CD4-positive, alpha-beta T cell treated with Interleukin-17A for 4 hours (primary cell): ENCODE measurements at regions not wholly inside any gene's neighbourhood (a gene's known extent, or its start where the extent isn't known, plus 50 kb on each side); places are given as distances from the start of the nearest gene placed in this dataset.
A peak's percentile ranks its signal among the peaks of the same experiment; 100 is the strongest.

Source experiments
- DNase-seq: peaks from one replicate; pipeline ENCODE4 v3.0.0-alpha.2; 2020; ENCODE audit warnings: mixed read lengths

DNA sequence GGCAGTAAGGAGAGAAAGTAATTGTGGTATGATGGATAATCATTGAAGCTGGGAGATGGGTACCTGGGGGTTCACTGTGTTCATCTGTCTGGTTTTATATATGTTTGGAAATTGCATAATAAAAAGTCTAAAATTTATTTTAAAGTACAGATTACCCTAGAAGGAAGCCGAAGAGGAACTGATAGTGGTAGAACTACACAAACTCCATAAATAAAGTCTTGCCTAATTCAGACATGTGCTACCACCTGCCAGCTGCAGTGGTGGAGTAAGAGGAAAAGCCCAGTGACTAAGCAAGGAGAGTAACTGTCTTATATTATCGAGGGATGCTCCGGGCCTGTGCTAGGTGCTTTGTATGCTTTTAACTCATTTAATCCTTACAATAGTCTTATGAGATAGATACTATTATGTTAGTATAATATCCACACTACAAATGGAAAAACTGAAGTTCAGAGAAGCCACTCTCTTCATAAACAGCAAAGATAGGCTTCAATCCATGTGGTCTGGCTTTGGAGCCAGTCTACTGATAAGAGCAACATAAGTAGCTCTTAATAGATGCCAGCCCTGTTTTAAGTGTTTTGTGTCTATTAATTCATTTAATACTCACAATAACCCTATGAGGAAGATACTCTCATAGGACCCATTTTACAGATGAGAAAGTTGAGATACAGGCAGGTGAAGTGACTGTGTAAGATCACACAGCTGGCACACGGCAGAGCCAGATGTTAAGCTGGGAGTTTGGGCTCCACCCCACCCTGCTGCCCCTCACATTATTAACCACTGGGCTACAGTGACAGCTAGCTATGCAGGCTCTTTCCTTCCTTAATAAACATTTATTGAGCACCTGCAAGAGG, 56.8 kb upstream of the HNRNPU start:
- DNase-seq, result no peak

DNA sequence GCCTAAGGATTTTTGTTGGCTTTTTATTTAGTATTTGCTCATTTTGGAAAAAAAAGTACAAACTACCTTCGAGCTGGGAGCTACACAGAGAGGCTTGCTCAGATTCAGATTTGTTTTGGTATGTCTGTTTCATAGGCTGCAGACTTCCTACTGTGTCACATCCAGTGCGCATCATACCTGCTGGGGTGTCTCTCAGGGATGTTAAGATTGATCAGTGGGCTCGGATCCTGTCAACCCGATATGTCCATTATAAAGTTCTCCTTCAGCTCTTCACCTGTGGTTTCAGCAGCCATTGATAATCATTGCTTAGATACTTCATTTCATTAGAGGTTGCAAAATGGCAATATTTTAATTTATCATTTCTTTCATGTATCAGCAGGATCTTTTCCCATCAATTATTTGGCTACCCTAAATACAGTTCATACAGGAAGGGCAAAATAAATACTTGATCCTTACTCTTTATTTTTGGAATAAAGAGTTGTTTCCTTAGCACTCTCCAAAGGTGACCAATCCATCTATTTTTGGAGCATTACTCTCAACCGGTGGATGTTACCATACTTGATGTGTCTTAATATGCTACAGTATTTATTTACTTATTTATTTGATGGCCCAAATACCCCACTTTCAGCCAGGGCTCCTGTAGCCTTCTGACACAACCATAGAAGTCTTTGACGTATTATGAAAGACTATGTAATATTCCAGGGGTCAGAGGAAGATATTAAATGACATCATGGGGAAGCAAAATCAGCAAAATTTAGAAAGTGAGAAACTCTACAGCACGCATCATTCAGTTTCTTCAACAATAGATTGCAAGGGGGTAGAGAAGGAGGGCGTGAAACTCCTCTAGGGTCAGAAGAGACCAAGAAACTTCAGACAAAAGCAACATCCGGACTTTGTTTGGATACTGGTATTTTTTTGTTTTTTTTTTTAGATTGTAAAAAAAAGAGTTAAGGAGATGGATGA, 55.3 kb upstream of the HNRNPU start:
- DNase-seq, result peak; percentile 6

DNA sequence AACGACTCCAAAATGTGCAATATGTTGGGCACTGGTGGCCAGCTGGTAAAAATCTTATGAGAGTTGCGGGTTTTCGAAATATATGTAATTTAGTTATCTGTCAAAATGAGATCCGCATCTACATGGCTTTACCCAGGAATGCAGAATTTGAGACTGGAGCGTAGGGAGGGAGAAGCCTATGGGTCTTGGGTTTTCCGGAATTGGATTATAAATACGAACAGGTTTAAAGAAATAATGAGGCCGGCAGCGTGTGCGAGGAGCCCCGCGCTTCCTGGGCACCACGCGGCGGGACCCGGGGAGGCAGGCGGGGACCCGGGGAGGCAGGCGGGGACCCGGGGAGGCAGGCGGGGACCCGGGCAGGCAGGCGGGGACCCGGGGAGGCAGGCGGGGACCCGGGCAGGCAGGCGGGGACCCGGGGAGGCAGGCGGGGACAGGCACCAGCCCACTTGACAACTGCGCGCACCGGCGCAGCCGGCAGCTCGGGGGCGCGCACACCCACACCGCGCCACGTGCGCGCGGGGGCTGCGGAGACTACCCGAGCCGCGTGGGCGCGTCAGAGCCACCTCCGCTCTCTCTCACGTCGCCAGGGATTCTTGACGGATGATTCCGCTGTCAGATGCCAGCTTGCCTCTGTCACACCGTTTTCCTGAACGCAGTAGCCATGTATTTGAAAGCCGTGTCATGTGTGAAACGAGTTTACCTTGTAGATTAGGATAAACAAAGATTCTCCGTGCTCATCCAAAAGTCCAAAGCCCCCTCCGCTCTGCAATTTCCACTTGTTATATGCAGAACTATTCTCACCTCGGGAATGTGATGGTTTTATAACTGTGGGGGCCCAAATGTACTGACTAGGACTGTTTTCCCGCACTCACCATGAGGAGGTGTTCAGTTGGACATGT, 54.3 kb upstream of the HNRNPU start:
- peak; percentile 80 for DNase-seq

DNA sequence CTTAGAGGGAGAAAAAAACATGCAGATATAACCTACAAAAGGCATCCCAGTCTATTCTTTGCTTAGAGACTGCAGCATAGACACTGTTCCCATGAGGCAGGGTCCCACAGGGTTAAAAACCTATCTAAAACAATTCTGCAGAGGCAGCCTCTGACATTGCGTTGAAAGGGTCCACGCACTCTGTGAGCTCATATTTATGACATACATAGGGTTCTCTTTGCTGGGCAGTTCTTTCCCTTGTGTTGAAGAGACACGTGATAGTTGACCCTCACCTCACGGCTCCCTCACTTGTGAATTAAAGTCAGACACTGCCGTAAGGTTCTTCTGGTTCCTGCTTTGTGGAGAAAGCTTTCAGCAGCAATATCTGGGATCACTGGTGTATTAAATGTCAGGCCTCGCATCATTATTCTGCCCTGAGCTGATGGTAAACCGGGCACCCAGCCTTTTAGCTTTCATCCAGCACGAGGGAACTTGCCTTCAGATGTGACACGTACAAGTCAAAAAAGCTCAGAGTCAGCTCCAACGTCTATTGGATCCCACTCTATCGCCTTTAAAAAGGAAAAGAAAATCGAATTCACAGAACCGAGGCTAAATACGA, 52.8 kb upstream of the HNRNPU start:
- DNase-seq, result no peak

DNA sequence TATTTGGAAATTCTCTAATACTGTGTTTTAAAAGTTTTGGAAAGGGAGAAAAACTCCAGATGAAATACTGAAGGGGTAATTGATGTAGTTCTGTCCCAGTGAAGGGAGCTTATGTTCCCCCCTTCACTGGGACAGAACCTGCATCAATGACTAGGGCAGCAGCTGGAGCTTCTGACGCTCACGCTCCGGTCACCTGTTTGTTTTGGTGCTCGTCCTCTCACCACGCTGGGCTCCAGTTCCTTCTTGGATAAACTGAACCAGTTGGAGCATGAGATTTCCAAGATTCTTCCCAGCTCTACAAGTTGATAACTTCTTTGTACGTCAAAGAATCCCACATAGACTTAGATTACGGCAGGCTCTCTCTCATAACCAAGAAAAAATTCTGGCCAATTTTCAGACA, 51.4 kb upstream of the HNRNPU start:
- no peak for DNase-seq

DNA sequence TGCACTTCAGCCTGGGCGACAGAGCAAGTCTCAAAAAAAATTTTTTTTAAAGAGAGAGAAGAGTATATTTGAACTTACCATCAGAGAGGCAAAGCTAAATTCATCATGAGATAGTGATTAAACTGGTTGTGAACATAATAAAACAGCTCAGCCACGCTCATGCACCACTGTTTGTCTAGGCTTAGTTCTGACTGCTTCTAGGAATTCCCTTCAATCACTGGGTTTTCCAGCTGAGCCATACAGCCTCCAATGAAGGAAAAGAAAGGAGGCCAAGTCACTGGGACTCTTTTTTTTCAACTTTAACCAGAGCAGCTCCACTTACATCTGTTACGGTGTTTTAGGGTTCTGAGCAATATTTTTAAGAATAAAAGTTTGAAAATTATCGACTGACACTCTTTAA, 50.4 kb upstream of the HNRNPU start:
- DNase-seq, result no peak
